ENCODE measurements at regions not wholly inside any gene's neighbourhood (a gene's known extent, or its start where the extent isn't known, plus 50 kb on each side); places are given as distances from the start of the nearest gene placed in this dataset.
"Not testable (repeated sequence)": the region's sequence is repeated elsewhere in the genome, so short reads cannot be mapped to it uniquely, and the experiment has no call there.

- H3K4me2 ChIP-seq (ENCODE audit: extremely low read depth, insufficient read depth, low read length), result no peak overlapping the region
- no peaks in the 10 kb centered on the region for H3K27me3 ChIP-seq (ENCODE audit: control insufficient read depth, insufficient read depth, low read length)
- no peak overlapping the region for H2AFZ ChIP-seq (ENCODE audit: low read length)
- H3K4me1 ChIP-seq (ENCODE audit: control insufficient read depth, extremely low read depth, insufficient read depth, low read length), result no peaks in the 10 kb centered on the region
- H3K79me2 ChIP-seq (ENCODE audit: control insufficient read depth, insufficient read depth, low read length), result no peaks in the 10 kb centered on the region
- H3K36me3 ChIP-seq (ENCODE audit: control insufficient read depth, insufficient read depth, low read length), result no peaks in the 10 kb centered on the region
- TF ChIP-seq CTCF (conservative IDR thresholded peaks at IDR 0.05 in 1 of 2, IDR thresholded peaks at IDR 0.05 in 1 of 2; ENCODE audit: low read depth in 1 of 2, low read length in 2 of 2) (no peak), EZH2 (IDR thresholded peaks at IDR 0.05; ENCODE audit: low read length, missing control alignments) (no peak)
- H3K9me3 ChIP-seq (ENCODE audit: control insufficient read depth, insufficient read depth, low read depth, low read length), result no peaks in the 10 kb centered on the region
- H3K4me3 ChIP-seq (replicated peaks in 1 of 4; ENCODE audit: control extremely low read depth in 1 of 4, insufficient read depth in 1 of 4, low read depth in 3 of 4, low read length in 4 of 4), result no peak overlapping the region
- no peaks in the 10 kb centered on the region for H4K20me1 ChIP-seq (ENCODE audit: control insufficient read depth, extremely low read depth, insufficient read depth, low read length)
- no peak for DNase-seq (ENCODE audit: low read depth in 2 of 2)
- no peak overlapping the region for H3K9ac ChIP-seq (ENCODE audit: insufficient read depth, low read length)
- H3K27ac ChIP-seq (ENCODE audit: insufficient read depth, low read length), result no peak overlapping the region
Observed at GRCh38 chr10:84876116-84876999, 548.0 kb downstream of the CCSER2 start.

DNA sequence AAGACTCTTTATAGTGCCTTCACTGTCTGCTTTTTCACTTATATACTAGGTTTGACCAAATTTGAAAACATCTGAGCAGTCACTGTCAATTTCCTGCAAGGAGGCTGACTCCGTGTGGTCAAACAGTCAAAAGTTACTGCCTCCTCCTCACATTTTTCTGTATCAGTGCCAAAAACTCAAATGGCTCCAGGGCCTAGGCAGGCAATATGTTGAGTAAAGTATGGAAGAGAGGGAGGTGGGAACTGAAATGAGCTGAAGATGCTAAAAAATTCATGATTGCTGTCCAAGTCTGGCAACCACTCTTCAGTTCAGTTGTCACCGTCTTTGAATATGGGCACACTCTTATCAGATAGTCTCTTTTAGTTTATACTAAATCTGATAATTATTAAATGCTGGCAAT lies 551.6 kb downstream of the CCSER2 start:
- H3K4me2 ChIP-seq (ENCODE audit: extremely low read depth, insufficient read depth, low read length), result no peak overlapping the region
- no peaks in the 10 kb centered on the region for H3K27me3 ChIP-seq (ENCODE audit: control insufficient read depth, insufficient read depth, low read length)
- TF ChIP-seq CTCF (conservative IDR thresholded peaks at IDR 0.05 in 1 of 2, IDR thresholded peaks at IDR 0.05 in 1 of 2; ENCODE audit: low read depth in 1 of 2, low read length in 2 of 2) (no peak), EZH2 (IDR thresholded peaks at IDR 0.05; ENCODE audit: low read length, missing control alignments) (no peak)
- H3K9me3 ChIP-seq (ENCODE audit: control insufficient read depth, insufficient read depth, low read depth, low read length), result no peaks in the 10 kb centered on the region
- no peaks in the 10 kb centered on the region for H3K36me3 ChIP-seq (ENCODE audit: control insufficient read depth, insufficient read depth, low read length)
- no peak overlapping the region for H3K4me3 ChIP-seq (replicated peaks in 1 of 4; ENCODE audit: control extremely low read depth in 1 of 4, insufficient read depth in 1 of 4, low read depth in 3 of 4, low read length in 4 of 4)
- no peaks in the 10 kb centered on the region for H4K20me1 ChIP-seq (ENCODE audit: control insufficient read depth, extremely low read depth, insufficient read depth, low read length)
- H3K4me1 ChIP-seq (ENCODE audit: control insufficient read depth, extremely low read depth, insufficient read depth, low read length), result no peaks in the 10 kb centered on the region
- no peaks in the 10 kb centered on the region for H3K79me2 ChIP-seq (ENCODE audit: control insufficient read depth, insufficient read depth, low read length)
- H3K27ac ChIP-seq (ENCODE audit: insufficient read depth, low read length), result no peak overlapping the region
- H3K9ac ChIP-seq (ENCODE audit: insufficient read depth, low read length), result no peak overlapping the region
- no peak for DNase-seq (ENCODE audit: low read depth in 2 of 2)
- H2AFZ ChIP-seq (ENCODE audit: low read length), result no peak overlapping the region

GRCh38 chr10:84881696-84882095 lies 553.3 kb downstream of the CCSER2 start:
- not testable (repeated sequence) for H3K36me3 ChIP-seq (ENCODE audit: control insufficient read depth, insufficient read depth, low read length); H3K9ac ChIP-seq (ENCODE audit: insufficient read depth, low read length); H2AFZ ChIP-seq (ENCODE audit: low read length); H3K79me2 ChIP-seq (ENCODE audit: control insufficient read depth, insufficient read depth, low read length); H4K20me1 ChIP-seq (ENCODE audit: control insufficient read depth, extremely low read depth, insufficient read depth, low read length); H3K4me2 ChIP-seq (ENCODE audit: extremely low read depth, insufficient read depth, low read length); DNase-seq (ENCODE audit: low read depth in 2 of 2); H3K4me1 ChIP-seq (ENCODE audit: control insufficient read depth, extremely low read depth, insufficient read depth, low read length); H3K27ac ChIP-seq (ENCODE audit: insufficient read depth, low read length); H3K27me3 ChIP-seq (ENCODE audit: control insufficient read depth, insufficient read depth, low read length); H3K9me3 ChIP-seq (ENCODE audit: control insufficient read depth, insufficient read depth, low read depth, low read length); H3K4me3 ChIP-seq (replicated peaks in 1 of 4; ENCODE audit: control extremely low read depth in 1 of 4, insufficient read depth in 1 of 4, low read depth in 3 of 4, low read length in 4 of 4)

All from fibroblast of lung (primary cell).